DMS153 (cell line): ENCODE measurements at regions not wholly inside any gene's neighbourhood (a gene's known extent, or its start where the extent isn't known, plus 50 kb on each side); places are given as distances from the start of the nearest gene placed in this dataset.
"Not testable (repeated sequence)": the region's sequence is repeated elsewhere in the genome, so short reads cannot be mapped to it uniquely, and the experiment has no call there.

Source experiments
- DNase-seq: peaks from one replicate; lab custom pipeline; 2025; lab: John Stamatoyannopoulos, UW

GRCh38 chr4:123638834-123639233, 242.2 kb downstream of the SPRY1 start:
- no peak for DNase-seq

DNA sequence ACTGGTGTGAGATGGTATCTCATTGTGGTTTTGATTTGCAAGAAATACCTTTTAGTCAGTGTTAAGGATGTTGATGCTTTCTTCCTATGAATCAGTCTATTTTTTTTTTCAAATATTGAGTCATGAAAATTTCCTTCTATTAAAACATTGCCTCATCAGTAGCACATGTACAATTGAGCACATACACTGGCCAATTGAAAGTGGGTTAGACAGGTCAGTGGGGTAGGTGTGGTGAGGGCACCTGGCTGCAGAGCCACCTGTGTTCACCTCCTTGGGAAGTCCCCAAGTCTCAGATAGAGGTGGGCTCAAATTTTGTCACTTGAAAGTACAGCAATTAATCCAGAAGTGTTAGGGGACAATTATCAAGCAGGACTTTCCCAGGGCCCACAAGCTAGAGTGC, 243.7 kb downstream of the SPRY1 start:
- no peak for DNase-seq

DNA sequence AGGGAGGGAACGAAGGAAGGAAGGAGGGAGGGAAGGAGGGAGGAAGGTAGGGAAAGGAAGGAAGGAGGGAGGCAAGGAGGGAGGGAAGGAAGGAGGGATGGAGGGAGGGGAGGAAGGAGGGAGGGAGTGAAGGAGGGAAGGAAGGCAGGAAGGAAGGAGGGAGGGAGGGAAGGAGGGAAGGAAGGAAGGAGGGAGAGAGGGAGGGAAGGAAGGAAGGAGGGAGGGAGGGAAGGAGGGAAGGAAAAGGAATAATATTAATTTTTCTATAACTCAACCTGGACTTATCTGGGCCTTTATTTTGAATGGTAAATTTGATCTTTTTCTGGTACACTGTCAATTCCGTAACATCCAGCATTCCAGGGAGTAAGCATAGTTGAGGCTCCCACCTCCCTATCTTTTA, 244.2 kb downstream of the SPRY1 start:
- DNase-seq: no peak

DNA sequence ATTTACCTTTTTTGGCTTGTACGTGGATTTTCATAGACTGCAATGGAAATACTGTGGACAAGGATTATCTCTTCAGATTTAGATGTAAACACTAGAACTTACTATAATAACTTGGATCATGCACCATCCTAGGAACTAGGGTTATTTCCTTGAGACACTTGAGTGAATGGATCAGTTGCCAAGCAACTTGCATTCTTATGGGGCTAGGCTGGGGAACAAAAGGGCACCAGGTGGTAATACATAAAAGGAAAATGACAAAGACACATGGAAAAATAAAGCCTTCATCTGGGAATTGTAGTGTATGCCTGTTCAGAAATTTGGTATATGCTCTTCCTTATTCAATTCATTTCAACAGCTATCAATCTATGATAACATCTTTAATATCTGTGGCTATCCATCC, 247.1 kb downstream of the SPRY1 start:
- peak; percentile 25 for DNase-seq

DNA sequence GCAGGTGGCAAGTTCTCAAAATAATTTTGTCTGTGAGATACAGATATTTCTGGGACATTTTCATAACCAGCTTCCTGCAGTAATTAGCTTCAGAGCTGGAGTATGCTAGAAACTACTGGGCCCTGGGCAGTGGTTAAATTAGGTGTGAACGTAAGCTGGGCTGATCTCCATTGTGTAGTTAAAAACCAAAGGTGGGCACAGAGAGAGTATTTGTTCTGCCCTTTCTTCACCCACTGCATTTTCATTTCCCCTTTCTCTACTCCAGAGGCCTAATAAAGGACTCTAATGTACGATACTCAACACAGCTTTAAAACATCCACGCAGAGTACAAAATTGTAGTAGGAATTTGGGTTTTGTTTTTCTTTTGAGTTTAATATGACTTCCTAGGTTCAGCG, 252.7 kb downstream of the SPRY1 start:
- DNase-seq: no peak

GRCh38 chr4:123649645-123650391, 253.2 kb downstream of the SPRY1 start:
- peak; percentile 97 for DNase-seq

- DNase-seq: no peak
Observed at GRCh38 chr4:123651066-123651465, 254.5 kb downstream of the SPRY1 start.

DNA sequence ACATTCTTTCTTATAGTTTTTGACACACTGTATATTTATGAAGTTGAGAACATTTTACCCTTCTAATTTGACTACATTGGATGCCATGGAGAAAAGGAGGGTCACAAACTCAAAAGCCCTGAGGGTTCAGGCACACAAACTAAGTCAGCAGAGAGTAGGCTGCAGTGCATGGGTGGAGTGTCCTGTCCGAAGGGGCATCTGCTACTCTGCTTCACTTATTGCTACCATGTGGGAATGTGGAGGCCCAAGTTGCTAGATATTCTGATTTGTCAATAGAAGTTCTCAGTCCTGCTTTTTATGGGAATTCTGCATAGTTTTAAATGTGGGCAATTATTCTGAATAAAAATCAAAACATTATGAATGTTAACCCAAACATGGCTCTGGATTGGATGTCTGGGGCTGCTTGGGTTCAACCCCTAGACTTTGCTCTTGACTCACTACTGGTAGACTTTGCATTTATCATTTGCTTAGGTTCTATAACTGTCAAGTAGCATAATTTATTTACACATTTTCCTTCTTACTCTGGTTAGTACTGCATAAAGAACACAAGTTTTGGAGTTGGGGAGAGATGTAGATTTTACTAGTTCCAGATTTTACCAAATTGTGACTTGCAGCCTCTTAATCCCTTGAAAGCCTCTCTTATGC, 255.1 kb downstream of the SPRY1 start:
- DNase-seq: no peak

DNA sequence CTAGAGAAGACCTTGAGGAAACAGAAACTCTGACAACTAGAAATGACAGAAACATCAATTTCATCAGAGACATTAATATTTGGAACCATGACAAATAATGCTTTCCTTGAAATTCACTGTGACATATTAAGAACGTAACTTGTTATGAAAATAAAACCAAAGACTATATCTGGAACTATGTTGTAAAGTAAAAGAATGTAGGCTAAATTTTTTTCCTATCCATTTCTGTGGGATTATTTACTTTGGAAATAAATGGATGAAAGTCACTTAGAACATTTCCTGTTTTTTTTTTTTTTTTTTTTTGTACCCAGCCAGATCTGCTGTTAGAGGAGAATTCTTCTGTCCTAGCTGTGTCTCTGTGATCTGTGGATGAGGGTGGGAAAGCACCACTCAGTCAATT, 255.9 kb downstream of the SPRY1 start:
- no peak for DNase-seq

- DNase-seq: no peak
Observed at GRCh38 chr4:123653236-123653635, 256.6 kb downstream of the SPRY1 start.

DNA sequence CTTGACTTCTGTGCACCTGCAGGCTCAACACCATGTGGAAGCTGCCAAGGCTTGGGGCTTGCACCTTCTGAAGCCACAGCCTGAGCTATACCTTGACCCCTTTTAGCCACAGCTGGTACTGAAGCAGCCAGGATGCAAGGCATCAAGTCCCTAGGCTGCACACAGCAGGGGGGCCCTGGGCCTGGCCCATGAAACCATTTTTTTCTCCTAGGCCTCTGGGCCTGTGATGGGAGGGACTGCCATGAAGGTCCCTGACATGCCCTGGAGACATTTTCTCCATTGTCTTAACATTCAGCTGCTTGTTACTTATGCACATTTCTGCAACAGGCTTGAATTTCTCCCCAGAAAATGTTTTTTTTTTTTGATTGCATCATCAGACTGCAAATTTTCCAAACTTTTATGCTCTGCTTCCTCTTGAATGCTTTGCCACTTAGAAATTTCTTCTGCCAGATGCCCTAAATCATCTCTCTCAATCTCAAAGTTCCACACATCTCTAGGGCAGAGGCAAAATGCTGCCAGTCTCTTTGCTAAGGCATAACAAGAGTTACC, 260.2 kb downstream of the SPRY1 start:
- not testable (repeated sequence) for DNase-seq

DNA sequence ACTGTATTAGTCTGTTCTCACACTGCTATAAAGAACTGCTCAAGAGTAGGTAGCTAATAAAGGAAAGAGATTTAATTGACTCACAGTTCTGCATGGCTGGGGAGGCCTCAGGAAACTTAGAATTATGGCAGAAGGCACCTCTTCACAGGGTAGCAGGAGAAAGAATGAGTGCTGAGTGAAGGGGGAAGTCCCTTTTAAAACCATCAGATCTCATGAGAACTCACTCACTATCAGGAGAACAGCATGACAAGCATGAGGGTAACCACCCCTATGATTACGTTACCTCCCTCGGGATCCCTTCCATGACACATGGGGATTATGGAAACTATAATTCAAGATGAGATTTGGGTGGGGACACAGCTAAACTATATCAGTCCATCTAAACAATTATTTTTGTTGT, 261.0 kb downstream of the SPRY1 start:
- not testable (repeated sequence) for DNase-seq

GRCh38 chr4:123659262-123659661, 262.7 kb downstream of the SPRY1 start:
- DNase-seq: no peak

DNA sequence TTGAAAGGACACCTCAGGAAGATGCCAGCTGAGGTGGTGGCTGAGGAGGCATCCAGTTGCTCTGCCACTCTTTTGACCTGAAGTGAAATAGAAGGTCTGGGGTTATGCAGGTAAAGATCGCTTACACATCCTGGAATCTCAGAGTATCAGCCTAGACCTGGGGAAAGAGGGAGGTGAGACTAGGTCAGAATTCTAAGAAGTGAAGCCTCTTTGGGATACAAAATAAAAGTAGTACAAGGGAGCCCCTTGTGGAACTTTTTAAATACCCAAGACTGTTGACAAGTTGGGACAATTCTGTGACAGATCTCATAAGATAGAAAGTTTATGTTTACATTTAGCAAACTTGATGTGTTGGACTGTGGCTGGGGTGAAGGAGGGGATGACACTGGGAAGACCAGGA, 263.1 kb downstream of the SPRY1 start:
- DNase-seq: no peak

GRCh38 chr4:123661080-123661737, 264.6 kb downstream of the SPRY1 start:
- no peak for DNase-seq

GRCh38 chr4:123662827-123663226, 266.2 kb downstream of the SPRY1 start:
- DNase-seq: no peak

GRCh38 chr4:123666486-123666885, 269.9 kb downstream of the SPRY1 start:
- no peak for DNase-seq

DNA sequence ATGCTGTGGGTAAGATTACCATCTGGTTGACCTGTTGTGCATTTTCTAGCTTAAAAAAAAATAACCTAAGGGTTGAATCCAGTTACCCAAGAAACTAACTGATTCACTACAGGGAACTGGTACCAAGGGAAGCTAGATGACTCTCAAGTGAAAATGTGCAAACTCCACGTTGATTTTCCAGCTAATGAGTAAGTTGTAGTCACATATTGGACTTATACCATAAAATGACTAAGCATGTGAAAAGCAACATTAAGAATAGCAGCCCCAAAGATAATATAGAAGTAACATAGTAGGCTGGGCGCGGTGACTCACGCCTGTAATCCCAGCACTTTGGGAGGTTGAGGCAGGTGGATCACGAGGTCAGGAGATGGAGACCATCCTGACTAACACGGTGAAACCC, 270.9 kb downstream of the SPRY1 start:
- DNase-seq: no peak

DNA sequence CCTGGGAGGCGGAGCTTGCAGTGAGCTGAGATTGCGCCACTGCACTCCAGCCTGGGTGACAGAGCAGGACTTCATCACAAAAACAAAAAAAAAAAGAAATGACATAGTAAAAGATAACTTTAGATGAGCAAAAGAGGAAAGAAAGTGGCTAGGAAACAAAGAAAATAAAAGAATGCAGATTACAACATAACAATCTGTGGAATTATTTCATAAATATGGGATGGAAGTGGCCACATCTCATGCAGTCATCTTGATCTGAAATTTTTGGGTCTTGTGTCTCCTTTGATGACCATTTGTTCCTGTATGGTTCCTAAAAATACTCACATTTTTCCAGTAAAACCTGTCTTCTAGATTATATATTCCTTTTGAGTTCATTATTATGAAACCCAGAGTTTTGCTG, 271.4 kb downstream of the SPRY1 start:
- no peak for DNase-seq

GRCh38 chr4:123671636-123672404, 275.2 kb downstream of the SPRY1 start:
- no peak for DNase-seq

DNA sequence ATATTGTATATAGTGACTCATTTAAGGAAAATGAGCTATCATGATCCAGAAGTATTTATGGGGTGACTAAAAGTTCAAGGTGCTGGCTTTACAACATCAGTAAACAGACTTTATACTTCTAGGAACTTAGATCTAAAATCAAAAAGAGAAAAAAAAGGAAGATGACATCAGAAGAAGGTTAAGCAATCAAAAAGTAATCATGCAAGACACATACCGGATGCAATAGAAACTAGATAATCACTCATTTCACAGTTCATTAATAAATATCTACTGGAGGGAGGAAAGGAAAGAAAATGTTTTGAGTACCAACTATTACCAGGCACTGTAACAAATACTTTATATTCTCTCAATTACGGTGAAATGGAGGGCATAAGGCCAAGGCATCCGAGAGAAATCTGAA, 276.4 kb downstream of the SPRY1 start:
- no peak for DNase-seq

GRCh38 chr4:123673971-123674370, 277.4 kb downstream of the SPRY1 start:
- DNase-seq: no peak
